ENCODE measurements at regions not wholly inside any gene's neighbourhood (a gene's known extent, or its start where the extent isn't known, plus 50 kb on each side); places are given as distances from the start of the nearest gene placed in this dataset.

- ATAC-seq (ENCODE audit: poor library complexity) (no peak), DNase-seq (no peak)
These were observed 336.7 kb upstream of the PROX1 start for GRCh38 chr1:213651077-213651476.

GRCh38 chr1:213652109-213652508, 335.7 kb upstream of the PROX1 start:
- intact Hi-C loops (cut with DNase I), result no loop called here
- ATAC-seq (ENCODE audit: poor library complexity), result no peak
- DNase-seq, result no peak

More at GRCh38 chr1:213651077-213651476, 336.7 kb upstream of the PROX1 start:
- intact Hi-C loops (cut with DNase I), result no loop called here

- DNase-seq (no peak), ATAC-seq (ENCODE audit: poor library complexity) (no peak)
- intact Hi-C loops (cut with DNase I), result no loop called here
These were observed 331.7 kb upstream of the PROX1 start for GRCh38 chr1:213656039-213656438.

- DNase-seq (no peak), ATAC-seq (ENCODE audit: poor library complexity) (no peak)
- intact Hi-C loops (cut with DNase I), result no loop called here
These were observed 331.3 kb upstream of the PROX1 start for GRCh38 chr1:213656503-213656902.

- ATAC-seq (ENCODE audit: poor library complexity), result no peak
- intact Hi-C loops (cut with DNase I), result no loop called here
- no peak for DNase-seq
These were observed 330.8 kb upstream of the PROX1 start for GRCh38 chr1:213657013-213657412.

- DNase-seq (no peak), ATAC-seq (ENCODE audit: poor library complexity) (no peak)
- intact Hi-C loops (cut with DNase I), result no loop called here
These were observed 329.9 kb upstream of the PROX1 start for GRCh38 chr1:213657879-213658278.

GRCh38 chr1:213658457-213658856, 329.3 kb upstream of the PROX1 start:
- DNase-seq, result no peak
- intact Hi-C loops (cut with DNase I), result no loop called here
- no peak for ATAC-seq (ENCODE audit: poor library complexity)

GRCh38 chr1:213659580-213660547, 327.9 kb upstream of the PROX1 start:
- no peak for DNase-seq
- ATAC-seq (ENCODE audit: poor library complexity), result no peak
- intact Hi-C loops (cut with DNase I), result no loop called here

GRCh38 chr1:213661302-213661701, 326.5 kb upstream of the PROX1 start:
- intact Hi-C loops (cut with DNase I), result no loop called here
- no peak for ATAC-seq (ENCODE audit: poor library complexity)
- no peak for DNase-seq

GRCh38 chr1:213666113-213666512, 321.7 kb upstream of the PROX1 start:
- ATAC-seq (ENCODE audit: poor library complexity) (no peak), DNase-seq (no peak)
- intact Hi-C loops (cut with DNase I), result no loop called here

- DNase-seq (no peak), ATAC-seq (ENCODE audit: poor library complexity) (no peak)
- intact Hi-C loops (cut with DNase I), result no loop called here
These were observed 320.9 kb upstream of the PROX1 start for GRCh38 chr1:213666922-213667321.

- ATAC-seq (ENCODE audit: poor library complexity), result no peak
- intact Hi-C loops (cut with DNase I), result no loop called here
These were observed 318.3 kb upstream of the PROX1 start for GRCh38 chr1:213669512-213669911.

GRCh38 chr1:213669964-213670691, 317.6 kb upstream of the PROX1 start:
- intact Hi-C loops (cut with DNase I), result no loop called here
- DNase-seq (no peak), ATAC-seq (ENCODE audit: poor library complexity) (no peak)

More at GRCh38 chr1:213669512-213669911, 318.3 kb upstream of the PROX1 start:
- DNase-seq, result no peak

- no peak for DNase-seq
- ATAC-seq (ENCODE audit: poor library complexity), result no peak
- intact Hi-C loops (cut with DNase I), result no loop called here
These were observed 317.1 kb upstream of the PROX1 start for GRCh38 chr1:213670692-213671023.

- DNase-seq (no peak), ATAC-seq (ENCODE audit: poor library complexity) (no peak)
- intact Hi-C loops (cut with DNase I), result no loop called here
These were observed 312.7 kb upstream of the PROX1 start for GRCh38 chr1:213675043-213675442.

GRCh38 chr1:213676736-213677135, 311.0 kb upstream of the PROX1 start:
- intact Hi-C loops (cut with DNase I), result no loop called here
- ATAC-seq (ENCODE audit: poor library complexity), result no peak
- DNase-seq, result no peak

GRCh38 chr1:213678348-213678747, 309.4 kb upstream of the PROX1 start:
- no peak for ATAC-seq (ENCODE audit: poor library complexity)
- DNase-seq, result no peak
- intact Hi-C loops (cut with DNase I), result no loop called here

GRCh38 chr1:213678753-213679152, 309.0 kb upstream of the PROX1 start:
- no peak for ATAC-seq (ENCODE audit: poor library complexity)
- DNase-seq, result no peak

GRCh38 chr1:213679153-213679552, 308.6 kb upstream of the PROX1 start:
- ATAC-seq (ENCODE audit: poor library complexity), result no peak
- intact Hi-C loops (cut with DNase I), result no loop called here
- no peak for DNase-seq

More at GRCh38 chr1:213678753-213679152, 309.0 kb upstream of the PROX1 start:
- intact Hi-C loops (cut with DNase I), result no loop called here
